ENCODE measurements at regions not wholly inside any gene's neighbourhood (a gene's known extent, or its start where the extent isn't known, plus 50 kb on each side); places are given as distances from the start of the nearest gene placed in this dataset.

- no peak overlapping the region for H3K27ac ChIP-seq
- TF ChIP-seq CTCF (conservative IDR thresholded peaks at IDR 0.05) (no peak), ZFX (IDR thresholded peaks at IDR 0.05) (no peak)
Measured at GRCh38 chr16:86244936-86245335, 265.4 kb upstream of the FOXF1 start.

- no peak for TF ChIP-seq ZFX (IDR thresholded peaks at IDR 0.05)
- no peak for TF ChIP-seq CTCF (conservative IDR thresholded peaks at IDR 0.05)
- H3K27ac ChIP-seq, result no peak overlapping the region
Measured at GRCh38 chr16:86245351-86245750, 265.0 kb upstream of the FOXF1 start.

- no peak overlapping the region for H3K27ac ChIP-seq
- no peak for TF ChIP-seq ZFX (IDR thresholded peaks at IDR 0.05)
- no peak for TF ChIP-seq CTCF (conservative IDR thresholded peaks at IDR 0.05)
Measured at GRCh38 chr16:86245895-86246294, 264.4 kb upstream of the FOXF1 start.

GRCh38 chr16:86248310-86248905 lies 261.9 kb upstream of the FOXF1 start:
- H3K27ac ChIP-seq, result no peak overlapping the region
- TF ChIP-seq CTCF (conservative IDR thresholded peaks at IDR 0.05), result no peak
- no peak for TF ChIP-seq ZFX (IDR thresholded peaks at IDR 0.05)

- TF ChIP-seq CTCF (conservative IDR thresholded peaks at IDR 0.05), result no peak
- no peak for TF ChIP-seq ZFX (IDR thresholded peaks at IDR 0.05)
- no peak overlapping the region for H3K27ac ChIP-seq
Measured at GRCh38 chr16:86249631-86250030, 260.7 kb upstream of the FOXF1 start.

- no peak for TF ChIP-seq CTCF (conservative IDR thresholded peaks at IDR 0.05)
- no peak for TF ChIP-seq ZFX (IDR thresholded peaks at IDR 0.05)
Measured at GRCh38 chr16:86251682-86252081, 258.6 kb upstream of the FOXF1 start.

GRCh38 chr16:86252596-86252995 lies 257.7 kb upstream of the FOXF1 start:
- TF ChIP-seq ZFX (IDR thresholded peaks at IDR 0.05) (no peak), CTCF (conservative IDR thresholded peaks at IDR 0.05) (peak; percentile 55)
- H3K27ac ChIP-seq, result no peak overlapping the region

More at GRCh38 chr16:86251682-86252081, 258.6 kb upstream of the FOXF1 start:
- H3K27ac ChIP-seq, result no peak overlapping the region

Measured in C4-2B (cell line).